HFF-Myc (cell line): ENCODE measurements at regions not wholly inside any gene's neighbourhood (a gene's known extent, or its start where the extent isn't known, plus 50 kb on each side); places are given as distances from the start of the nearest gene placed in this dataset.

Source experiments
- DNase-seq: peaks from one replicate; pipeline ENCODE4 v3.0.0-alpha.2; 2011; ENCODE audit warnings: low read depth; ENCODE audit errors: extremely low read depth
- H3K4me3 ChIP-seq: replicated peaks from 2 replicates; pipeline ENCODE4 v1.5.1; 2011; ENCODE audit warnings: low read depth, mild to moderate bottlenecking, control low read depth, low read length
- TF ChIP-seq, protein P1 (sequence below): IDR thresholded peaks from 2 replicates; pipeline ENCODE4 v1.5.1; 2012; ENCODE audit warnings: mild to moderate bottlenecking, low read depth, low read length, control low read depth; ENCODE audit errors: missing control alignments

DNA sequence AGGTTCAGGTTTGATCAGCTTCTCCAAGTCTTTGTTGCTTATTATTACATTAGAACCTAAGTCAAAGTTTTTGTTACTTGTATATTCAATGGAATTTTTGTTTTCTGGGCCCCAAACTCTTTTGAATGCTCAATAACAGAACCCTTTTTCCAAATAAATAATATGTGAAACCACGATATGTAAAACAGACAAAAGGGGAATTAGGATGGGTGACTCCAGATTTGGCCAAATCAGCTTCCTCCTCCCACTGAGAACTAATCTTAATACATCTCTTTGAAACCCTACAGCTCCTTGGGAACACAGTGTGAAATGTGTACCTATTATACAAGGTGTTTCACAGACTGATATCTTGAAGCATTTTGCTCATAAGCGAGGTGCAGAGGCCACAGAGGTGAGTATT, 67.0 kb upstream of the TNFSF18 start:
- TF ChIP-seq, protein P1, sequence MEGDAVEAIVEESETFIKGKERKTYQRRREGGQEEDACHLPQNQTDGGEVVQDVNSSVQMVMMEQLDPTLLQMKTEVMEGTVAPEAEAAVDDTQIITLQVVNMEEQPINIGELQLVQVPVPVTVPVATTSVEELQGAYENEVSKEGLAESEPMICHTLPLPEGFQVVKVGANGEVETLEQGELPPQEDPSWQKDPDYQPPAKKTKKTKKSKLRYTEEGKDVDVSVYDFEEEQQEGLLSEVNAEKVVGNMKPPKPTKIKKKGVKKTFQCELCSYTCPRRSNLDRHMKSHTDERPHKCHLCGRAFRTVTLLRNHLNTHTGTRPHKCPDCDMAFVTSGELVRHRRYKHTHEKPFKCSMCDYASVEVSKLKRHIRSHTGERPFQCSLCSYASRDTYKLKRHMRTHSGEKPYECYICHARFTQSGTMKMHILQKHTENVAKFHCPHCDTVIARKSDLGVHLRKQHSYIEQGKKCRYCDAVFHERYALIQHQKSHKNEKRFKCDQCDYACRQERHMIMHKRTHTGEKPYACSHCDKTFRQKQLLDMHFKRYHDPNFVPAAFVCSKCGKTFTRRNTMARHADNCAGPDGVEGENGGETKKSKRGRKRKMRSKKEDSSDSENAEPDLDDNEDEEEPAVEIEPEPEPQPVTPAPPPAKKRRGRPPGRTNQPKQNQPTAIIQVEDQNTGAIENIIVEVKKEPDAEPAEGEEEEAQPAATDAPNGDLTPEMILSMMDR = no peak
- no peak for DNase-seq
- no peak overlapping the region for H3K4me3 ChIP-seq

DNA sequence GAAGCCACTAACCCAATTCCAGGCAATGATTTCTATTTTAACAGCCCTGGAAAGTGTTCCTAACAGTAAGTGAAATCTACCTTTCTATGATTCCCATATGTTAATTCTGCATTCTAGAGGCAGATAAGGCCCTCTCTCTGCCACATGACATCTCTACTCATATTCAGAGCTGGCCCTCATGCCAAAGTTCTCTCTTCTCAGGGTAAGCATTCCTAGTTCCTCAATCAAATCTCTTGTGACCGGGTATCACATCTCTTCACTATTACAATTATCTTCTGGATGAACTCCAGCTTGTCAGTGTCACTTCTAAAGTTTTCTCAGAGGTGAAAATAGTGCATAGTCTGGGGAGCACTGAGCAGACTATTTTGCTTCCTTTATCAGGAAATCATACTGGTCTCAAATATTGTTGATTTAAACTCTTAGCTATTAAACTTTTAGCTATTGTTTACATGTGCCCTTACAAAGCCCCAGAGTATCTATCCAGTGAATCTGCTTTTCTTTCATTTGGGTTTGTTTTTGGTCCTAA, 66.4 kb upstream of the TNFSF18 start:
- no peak for DNase-seq
- TF ChIP-seq, protein P1 = no peak
- H3K4me3 ChIP-seq = no peak overlapping the region

DNA sequence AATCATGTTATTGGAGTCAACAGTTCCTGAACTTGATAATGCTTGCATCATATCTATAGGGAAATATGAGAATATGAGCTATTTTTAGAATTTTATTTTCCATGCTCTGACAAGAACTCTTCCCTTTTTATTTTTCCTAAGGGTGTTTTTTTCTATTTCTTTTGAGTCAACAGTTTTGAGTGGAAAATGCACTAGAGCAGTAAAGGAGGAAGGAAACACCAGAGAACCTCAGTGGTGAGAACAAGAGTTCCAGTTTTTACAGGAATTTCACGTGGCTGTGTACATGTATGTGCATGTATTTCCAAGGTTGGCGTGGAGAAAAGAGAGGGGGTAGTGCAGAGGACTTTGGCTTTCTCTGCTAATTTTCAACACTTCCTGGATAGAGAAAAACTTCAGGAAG, 63.6 kb upstream of the TNFSF18 start:
- no peak for DNase-seq
- no peak overlapping the region for H3K4me3 ChIP-seq
- TF ChIP-seq, protein P1 = no peak

DNA sequence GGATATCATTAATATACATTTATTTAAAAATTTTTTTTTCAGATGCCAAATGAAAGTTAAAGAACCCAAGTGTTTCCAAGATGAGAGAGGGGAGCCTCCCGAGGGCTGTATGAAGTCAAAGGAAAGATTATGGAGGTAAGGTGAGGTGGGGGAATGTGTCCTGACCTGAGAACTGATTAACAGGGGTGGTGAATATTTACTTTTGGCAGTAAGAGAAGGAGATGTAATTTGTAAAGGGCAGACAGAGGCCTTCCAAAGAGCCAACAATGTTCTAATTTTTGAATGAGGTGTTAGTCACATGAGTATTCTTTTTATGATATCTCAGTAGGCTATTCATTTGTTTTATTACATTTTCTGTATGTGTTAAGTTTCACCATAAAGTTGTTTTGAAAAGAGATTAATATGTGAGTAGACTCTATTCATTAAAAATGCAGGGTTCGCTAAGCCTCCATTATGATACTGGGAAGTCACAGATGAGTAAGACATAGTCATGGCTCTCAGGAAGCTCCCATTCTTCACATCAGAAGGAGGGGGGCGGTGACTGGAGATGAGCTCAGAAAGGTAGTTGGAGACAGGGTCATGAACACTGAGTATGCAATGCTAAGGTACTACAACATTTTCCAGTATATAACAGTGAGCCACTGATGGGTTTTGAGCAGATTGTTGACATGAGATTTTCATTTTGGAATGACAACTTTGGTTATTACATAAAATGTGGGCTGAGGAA, 62.4 kb upstream of the TNFSF18 start:
- TF ChIP-seq, protein P1 = no peak
- no peak for DNase-seq
- no peak overlapping the region for H3K4me3 ChIP-seq

DNA sequence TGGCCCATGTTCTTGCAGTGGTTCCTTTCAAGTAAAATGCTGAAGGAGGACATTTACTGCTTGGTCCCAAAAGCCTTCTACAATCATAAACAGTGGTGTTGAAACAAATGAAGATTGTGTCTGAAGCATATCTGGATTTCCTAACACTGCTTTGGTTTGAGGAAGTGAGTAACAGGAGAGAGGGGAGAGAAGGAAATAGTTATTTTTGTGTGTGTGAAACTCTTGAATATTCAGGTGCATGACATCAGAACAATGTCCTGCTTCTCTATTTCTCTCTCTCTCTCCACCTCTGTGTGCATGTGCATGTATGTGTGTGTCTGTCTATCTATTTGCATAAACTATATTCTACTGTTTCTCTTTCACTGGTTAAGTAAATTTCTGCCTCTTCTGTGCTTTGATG, 61.4 kb upstream of the TNFSF18 start:
- no peak for DNase-seq
- TF ChIP-seq, protein P1 = no peak

DNA sequence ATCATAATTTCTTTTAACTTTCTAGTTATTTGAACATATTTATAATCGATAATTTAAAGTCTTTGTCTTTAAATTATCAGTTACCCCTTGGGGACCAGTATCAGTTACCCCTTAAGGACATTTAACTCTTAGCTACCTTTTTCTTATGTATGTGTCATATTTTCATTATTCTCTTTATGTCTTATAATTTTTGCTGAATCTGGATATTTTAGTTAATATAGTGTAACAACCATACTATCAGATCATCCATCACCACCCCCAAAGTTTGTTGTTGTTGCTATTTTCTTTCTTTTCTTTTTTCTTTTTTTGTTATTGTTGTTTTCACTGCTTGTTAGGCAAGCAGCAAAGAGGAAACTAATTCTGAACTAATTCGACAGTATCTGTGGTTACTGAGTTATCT, 57.0 kb upstream of the TNFSF18 start:
- TF ChIP-seq, protein P1 = no peak
- DNase-seq = no peak
- H3K4me3 ChIP-seq = no peak overlapping the region

More for the DNA sequence above, 61.4 kb upstream of the TNFSF18 start:
- no peak overlapping the region for H3K4me3 ChIP-seq
